ENCODE measurements at regions not wholly inside any gene's neighbourhood (a gene's known extent, or its start where the extent isn't known, plus 50 kb on each side); places are given as distances from the start of the nearest gene placed in this dataset.

DNA sequence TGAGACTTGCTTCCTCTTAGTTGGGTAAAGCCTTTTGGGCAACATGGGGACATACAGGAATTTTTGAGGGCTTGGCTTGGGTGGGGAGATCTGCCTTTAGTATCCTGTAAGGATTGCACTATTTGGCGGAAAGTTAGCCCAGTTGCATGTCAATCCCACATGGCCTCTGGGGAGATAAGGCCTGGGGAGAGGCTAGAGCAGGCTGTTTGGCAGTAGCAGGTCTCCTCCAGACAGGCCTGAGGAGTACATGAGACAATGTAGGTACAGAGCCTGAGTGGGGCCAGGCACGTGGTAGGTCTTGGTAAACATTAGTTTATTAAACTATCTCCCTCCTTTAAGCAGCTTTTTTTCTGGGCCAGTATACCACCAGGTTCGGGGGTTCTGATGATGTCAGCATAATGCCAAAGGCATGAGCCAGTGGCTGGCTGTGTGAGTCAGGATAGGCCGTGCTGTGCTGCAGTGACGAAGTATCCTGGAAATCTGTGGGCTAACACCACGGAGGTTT lies 147.9 kb downstream of the VEGFA start:
- no peak for DNase-seq (ENCODE audit: low spot score)

GRCh38 chr6:43916924-43917877 lies 147.2 kb downstream of the VEGFA start:
- DNase-seq (ENCODE audit: low spot score): peak; percentile 61

DNA sequence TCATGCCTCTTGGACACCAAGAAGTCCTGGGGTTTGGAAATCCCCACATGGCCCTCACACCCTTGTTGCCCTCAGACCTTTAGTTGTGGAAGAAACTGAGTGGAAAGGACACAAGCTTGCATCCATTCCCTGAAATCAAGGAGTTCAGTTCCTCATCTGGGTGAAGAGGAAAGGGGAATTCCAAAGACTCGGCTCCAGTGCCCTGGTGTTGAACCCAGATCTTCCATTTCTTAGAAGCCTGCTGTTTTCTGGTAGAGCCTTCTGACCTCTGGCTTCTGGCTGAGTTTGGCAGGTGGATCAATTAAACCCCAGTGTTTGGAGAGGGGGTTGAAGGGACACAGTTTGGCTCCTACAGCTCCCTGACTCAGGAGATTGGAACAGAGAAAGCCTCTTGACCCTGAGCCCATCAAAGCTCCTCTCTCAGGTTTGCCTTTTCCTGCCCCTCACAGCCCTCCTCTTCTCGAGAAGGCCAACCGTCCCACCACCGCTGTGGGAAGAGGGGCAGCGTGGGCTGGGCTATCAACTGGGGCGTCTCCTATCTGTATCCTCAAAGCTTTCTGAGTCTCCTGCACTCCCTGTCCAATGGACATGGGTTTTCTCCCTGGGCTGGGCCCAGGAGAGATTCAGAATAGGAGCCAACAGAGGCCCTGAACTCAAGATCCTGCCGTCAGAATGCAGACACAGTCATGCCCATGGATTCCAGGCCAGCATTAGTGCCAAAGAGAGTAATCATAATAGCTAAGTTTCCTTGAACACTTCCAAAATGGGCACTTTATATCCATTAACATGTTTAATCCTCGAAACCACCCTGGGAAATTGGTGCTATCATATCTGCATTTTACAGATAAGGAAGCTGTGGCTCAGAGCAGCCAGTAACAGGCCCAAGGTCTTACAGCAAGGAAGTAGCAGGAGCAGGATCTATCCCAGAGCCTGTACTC lies 146.2 kb downstream of the VEGFA start:
- DNase-seq (ENCODE audit: low spot score): no peak

DNA sequence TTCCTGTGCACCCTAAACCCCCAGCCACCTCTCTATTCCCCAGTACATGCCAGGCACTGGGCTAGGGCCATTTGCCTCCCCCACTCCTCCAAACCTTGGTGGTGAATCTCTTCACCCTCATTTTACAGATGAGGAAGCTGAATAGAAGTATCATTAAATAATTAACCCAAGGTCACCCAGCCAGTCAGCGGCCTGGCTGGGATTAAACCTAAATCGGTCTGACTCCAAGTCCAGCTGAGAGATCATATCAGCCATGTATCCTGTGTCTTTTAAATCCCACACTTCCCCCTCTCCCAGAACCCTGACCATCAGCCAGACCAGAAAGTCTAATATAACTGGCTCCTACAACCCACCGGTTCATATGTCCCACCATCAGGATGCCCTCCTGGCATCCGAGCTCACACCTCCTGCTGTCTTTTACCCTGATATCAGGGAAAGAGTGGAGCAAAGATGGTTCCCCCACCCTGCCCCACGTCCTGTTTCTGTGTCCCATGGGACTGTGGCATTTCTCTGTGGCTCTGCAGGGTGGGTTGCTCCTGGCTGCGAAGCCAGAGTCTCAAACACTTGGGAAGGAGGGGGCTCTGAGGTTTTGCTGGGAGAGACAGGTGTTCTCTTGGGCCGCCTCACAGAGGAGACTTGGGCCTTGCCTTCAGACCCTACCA lies 145.3 kb downstream of the VEGFA start:
- no peak for DNase-seq (ENCODE audit: low spot score)

- DNase-seq (ENCODE audit: low spot score): no peak
Measured at GRCh38 chr6:43914272-43915147, 144.5 kb downstream of the VEGFA start.

DNA sequence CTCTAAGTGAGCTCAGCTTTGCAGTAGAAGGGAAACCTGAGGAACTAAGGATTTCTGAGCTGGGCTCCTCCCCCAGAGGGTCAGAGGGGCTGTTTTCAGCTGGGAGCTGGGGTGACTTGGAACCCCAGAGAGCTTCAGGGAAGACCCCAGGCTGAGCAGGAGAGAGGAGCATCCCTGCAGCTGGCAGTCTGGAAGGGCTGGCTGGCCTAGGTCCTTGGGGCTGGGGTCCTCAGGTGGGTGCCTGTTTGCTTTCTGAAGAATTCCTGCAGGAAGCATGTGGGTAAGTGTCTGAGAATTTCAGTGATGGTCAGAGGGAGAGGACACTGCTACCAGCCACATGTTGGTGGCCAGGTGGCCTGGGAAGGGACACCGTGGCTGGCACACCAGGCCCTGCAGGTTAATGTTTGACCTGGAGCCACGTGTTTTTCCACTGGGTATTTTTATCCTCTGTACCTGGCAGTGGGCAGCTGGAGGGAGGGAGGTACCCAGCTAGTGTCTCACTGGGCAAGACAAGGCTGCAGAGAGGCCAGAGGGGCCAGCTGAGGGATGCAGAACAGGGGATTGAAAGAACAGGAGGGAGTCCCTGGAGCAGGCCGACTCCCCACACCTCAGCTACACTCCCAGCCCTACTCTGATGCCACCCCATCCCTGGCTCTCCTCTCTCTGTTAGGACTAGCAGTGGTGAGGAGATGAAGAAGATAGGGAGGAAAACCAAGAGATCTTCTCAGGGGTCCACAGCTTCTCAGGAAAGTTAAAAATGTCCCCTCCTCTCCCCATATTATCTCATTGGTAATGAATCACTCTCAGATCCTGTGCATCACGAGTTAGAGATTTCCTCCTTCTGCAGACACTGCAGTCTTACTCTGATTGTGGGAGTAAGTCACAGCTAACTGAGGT lies 143.6 kb downstream of the VEGFA start:
- DNase-seq (ENCODE audit: low spot score): no peak

GRCh38 chr6:43912598-43913371 lies 142.8 kb downstream of the VEGFA start:
- DNase-seq (ENCODE audit: low spot score): no peak

DNA sequence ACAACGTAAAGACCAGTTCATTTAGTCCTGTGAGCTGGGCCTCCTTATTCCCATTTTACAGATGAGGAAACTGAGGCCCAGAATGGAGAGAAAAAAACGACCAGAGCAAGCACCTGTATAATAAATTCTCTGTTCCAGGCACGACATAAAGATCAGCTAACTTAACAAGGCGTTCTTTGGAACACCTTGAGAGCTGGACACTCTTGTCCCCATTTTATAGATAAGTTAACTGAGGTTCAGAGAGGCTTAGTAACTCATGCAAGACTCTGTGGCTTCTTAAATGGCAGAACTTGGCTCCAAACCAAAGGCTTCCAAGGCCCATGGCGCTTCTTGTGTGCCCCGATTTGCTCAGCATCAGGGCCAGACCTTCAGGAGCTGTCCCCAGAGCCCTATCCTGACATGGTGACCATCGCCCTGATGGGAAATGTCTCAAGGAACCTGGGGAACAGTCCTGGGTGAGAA lies 142.1 kb downstream of the VEGFA start:
- no peak for DNase-seq (ENCODE audit: low spot score)

DNA sequence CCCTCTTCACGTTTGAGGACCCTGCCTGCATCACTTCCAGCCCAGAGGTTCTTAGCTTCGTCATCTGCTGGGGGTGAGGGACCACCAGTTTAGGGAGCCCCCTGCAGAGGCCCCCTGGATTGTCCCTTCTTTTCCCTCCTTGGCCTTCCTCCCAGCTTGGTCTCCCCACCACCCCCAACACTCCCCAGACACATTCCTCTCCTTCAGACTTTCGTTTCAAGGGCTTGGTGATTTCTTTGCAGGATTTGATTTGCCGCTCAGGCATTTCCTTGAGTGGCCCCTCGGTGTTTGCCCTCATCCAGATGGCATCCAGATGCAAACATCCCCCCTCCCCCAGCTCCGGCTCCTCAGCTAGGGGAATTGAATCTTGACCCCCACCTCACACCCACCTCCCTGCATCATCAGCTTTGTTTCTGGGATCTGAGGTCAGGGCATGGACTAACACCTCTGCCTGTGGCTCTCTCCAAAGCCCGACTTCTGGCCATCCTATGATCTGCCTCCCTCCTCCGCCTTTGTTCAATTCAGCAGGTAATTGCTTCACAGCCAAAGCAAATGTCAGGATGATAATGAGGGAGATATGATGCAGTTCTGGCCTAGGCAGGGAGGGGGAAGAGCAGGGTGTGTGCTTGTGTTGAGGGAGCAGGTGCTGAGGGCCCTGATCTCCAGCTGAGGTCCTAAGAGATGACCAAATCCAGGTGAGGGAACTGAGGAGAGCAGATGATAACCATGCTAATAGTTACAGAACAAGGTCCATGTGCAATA lies 141.5 kb downstream of the VEGFA start:
- no peak for DNase-seq (ENCODE audit: low spot score)

DNA sequence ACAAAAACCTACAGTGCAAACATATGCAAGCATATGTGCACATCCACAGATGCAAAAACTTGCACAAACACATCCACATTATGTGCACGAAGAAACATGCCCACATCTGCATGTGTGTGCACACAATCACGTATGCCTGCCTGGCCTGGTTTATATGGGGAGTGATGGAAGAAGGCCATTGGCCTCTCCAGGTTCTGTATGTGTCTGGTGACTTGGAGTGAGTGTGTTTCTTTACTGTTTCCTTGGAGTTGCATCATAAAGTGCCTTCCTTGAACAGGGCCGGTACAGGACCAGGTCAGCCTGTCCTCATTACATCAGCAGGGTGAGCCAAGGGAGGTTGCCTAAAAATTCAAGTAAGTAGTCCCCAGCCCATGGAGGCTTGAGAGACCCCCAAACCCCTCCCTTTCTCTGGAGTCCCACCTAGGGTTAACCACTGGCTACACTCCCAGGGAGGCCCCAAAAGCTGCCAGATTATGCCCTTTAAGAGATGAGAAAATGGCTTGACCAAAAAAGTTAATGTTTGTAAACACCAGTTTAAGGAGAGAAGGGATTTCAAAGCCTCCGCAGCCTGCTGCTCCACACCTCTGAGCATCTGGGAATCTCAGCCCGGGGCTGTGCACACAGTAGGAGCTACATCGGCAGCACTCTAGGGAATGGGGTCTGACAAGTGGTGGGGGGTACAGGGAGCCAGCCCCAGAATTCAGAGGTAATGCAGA lies 140.8 kb downstream of the VEGFA start:
- no peak for DNase-seq (ENCODE audit: low spot score)

DNA sequence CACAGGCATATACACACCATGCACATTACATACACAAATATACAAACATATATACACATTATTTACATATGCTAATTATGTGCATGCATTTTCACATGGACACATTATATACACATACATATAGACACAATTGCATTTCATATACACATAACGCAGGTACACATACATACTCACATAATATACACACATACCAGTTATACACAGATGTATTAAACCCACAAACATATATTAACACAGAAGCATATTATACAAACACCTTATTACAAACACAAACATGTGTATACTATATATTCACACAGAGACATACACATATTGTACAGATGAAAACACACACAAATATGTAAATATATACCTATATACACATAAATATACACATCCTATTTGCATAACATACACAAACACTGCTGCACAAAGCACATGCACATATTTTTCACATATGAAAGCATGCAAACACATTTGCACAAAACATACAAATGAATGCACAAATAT lies 140.2 kb downstream of the VEGFA start:
- no peak for DNase-seq (ENCODE audit: low spot score)

DNA sequence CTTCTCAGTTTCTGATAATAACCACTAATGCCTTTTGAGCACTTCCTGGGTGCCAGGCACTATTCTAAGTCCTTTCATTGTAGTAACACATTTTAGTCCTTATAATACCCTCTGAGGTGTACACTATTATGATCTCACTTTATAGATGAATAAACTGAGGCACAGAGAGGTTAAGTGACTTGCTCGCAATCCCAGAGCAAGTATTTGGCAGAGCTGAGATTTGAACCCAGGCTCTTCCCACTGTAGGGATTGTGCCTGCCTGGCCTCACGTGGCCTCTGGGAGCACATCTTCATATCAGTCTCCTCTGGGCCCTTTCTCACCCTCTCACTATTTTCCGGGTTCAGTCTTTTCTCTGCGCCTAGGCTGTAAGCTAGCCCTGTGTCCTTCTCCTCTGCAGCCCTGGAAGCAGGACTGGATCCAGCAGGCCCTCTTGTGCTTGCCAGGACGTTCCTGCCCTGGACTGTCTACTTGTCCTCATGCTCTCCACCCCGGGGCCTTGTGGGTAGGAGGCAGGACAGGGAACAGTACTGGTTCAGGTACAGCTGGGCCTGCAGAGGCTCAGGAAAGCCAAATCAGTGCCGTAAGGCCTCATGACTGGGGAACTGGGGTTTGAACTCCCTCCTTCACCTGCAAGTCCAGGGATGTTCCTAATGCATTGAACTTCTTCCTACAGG lies 139.6 kb downstream of the VEGFA start:
- DNase-seq (ENCODE audit: low spot score): no peak

DNA sequence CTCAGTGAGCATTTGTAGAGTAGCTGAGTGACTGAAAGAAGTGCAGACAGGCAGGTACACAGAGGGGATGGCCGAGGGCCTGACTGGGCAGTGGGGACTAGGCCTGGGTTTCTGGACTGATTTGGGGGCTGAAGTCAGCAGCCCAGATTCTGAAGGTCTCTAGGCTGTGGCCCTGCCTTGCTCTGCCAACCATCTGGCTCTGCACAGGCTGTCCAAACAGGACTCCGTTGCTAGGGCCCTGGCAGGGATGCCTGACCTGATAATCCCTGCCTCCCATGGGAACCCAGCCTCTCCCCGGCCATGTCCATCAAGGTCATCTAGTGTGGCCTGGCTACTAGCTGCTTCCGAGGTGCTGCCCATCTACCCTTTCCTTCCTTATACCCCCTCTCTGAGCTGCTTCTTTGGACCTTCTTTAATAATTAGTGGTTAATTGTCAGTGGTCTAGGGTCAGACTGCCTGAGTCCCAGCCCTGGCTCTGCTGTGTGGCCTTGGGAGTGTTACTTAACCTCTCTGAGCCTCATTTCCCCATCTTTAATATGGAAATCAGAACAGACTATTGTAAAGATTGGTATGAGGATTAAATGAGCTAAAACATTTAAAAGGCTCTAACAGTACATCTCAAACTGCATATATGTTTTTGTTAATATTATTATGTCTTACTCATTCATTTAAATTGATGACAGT lies 137.9 kb downstream of the VEGFA start:
- DNase-seq (ENCODE audit: low spot score): no peak

DNA sequence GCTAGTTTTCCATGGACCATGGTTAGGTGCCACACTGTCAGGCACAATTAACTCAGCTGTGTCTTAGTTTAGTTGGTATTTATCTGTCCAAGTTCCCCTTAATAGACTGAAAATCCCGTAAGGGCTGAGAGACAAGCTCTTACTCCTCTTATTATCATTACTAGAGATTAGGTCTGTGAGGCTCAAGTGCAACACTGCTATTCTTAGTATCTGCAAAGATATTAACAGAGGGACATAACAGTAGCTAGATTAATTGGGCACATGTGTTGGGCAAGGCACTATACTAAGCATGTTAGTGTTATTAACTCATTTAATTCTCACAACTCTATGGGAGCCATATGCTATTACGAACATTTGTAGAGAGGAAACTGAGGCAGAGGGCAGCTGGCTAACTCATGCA lies 137.3 kb downstream of the VEGFA start:
- DNase-seq (ENCODE audit: low spot score): no peak

GRCh38 chr6:43904311-43905123 lies 134.5 kb downstream of the VEGFA start:
- DNase-seq (ENCODE audit: low spot score): no peak
